GM12891 (cell line): ENCODE measurements at regions not wholly inside any gene's neighbourhood (a gene's known extent, or its start where the extent isn't known, plus 50 kb on each side); places are given as distances from the start of the nearest gene placed in this dataset.

ENCODE experiments used
- PAX5 ChIP-seq: IDR thresholded peaks from 2 replicates; pipeline ENCODE4 v1.6.1; 2011; ENCODE audit warnings: low read length, moderate library complexity, mild to moderate bottlenecking; ENCODE audit not compliant: insufficient read depth, severe bottlenecking
- POLR2A ChIP-seq: IDR thresholded peaks from 2 replicates; pipeline ENCODE4 v1.6.1; 2011; ENCODE audit warnings: low read depth, low read length, control low read depth
- POLR2AphosphoS5 ChIP-seq: IDR thresholded peaks from 2 replicates; pipeline ENCODE4 v1.6.1; 2011; ENCODE audit warnings: low read depth, low read length, control low read depth
- TAF1 ChIP-seq: IDR thresholded peaks from 2 replicates; pipeline ENCODE4 v1.6.1; 2011; ENCODE audit warnings: low read depth, low read length, control low read depth

GRCh38 chr6:156359912-156360311, 417.3 kb upstream of the ARID1B start:
- no peak for TF ChIP-seq POLR2AphosphoS5
- no peak for TF ChIP-seq POLR2A
- TF ChIP-seq PAX5, result no peak
- no peak for TF ChIP-seq TAF1
